GM19468 (cell line): ENCODE measurements at regions not wholly inside any gene's neighbourhood (a gene's known extent, or its start where the extent isn't known, plus 50 kb on each side); places are given as distances from the start of the nearest gene placed in this dataset.

Experiments used
- ATAC-seq: cut with Tn5 transposase; IDR thresholded peaks from one replicate; pipeline ENCODE4 v1.9.1; 2021; ENCODE audit warnings: mild to moderate bottlenecking, moderate library complexity, moderate number of reproducible peaks; ENCODE audit not compliant: unreplicated experiment; ENCODE audit errors: extremely low read depth

DNA sequence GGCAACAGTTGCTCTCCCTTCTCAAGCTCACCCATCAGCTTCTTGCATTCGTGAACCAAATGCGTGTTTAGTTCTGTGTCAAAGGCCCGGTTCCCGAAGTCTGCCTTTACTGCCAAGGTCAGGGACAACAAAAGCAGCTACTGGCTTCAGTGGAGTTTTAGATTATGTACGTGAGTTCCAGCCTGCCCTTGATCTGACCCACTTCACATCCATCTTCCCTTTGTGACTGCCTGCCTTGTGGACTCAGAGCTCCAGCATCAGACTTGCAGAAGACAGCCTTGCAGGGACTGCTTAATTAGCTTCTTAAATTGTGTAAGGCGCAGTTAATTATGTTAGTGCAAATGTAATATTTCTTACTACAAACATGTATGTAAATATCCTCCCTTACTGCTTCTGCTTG, 774.7 kb upstream of the EDIL3 start:
- ATAC-seq: no peak

DNA sequence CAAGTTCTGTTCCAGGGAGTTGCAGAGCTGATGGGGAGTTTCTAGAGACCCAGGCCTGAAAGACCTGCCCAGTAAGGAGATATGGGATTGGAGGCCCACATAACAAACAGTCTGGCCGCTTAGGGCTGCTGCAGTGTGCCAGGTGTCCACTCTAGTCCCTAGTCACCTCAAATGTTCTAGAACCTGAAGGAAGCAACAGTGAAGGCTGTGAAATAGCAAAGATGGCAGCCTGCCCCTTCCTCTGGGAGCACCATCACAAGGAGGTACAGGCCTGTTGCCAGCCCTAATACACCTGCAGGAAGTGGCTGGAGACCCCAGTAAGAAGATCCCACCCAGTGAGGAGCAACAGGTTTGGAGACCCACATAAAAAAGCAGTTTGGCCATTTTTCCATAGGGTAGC, 783.8 kb upstream of the EDIL3 start:
- no peak for ATAC-seq

DNA sequence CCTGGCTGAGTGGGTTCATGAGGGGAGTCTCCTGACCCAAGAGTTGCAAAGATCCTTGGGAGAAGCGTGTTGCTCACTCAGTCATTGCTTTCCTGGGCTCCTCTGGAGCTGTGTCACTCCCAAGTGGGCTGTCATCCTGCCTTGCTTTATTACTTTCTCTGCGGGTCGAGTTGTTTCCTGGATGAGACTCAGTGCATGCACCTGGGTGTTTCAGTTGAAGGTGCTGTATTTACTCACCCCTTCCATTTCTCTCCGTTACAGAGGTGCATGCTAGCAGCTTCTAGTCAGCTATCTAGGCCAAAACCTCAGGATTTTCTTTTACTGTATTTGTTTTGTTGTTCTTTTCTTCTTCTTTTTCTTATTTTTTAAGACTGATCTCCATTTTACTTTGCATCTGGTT, 785.5 kb upstream of the EDIL3 start:
- no peak for ATAC-seq

DNA sequence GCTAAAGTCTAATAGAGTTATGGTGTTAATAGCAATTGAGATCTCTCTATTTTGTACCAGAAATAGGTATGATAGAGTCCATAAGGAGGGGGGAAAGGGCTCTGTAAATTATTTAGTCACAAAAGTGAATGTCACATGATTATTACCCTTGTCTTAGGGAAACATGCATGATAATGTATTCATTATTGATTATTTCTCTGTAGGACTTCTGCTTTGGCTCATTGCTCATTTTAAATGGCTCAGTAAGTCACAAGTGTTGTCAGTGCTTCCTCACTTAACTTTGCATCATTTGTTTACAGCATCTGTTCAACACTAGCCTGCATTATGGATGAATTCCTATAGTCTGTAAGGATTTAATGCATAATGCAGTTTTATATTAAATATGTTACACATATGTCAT, 788.8 kb upstream of the EDIL3 start:
- ATAC-seq: no peak

DNA sequence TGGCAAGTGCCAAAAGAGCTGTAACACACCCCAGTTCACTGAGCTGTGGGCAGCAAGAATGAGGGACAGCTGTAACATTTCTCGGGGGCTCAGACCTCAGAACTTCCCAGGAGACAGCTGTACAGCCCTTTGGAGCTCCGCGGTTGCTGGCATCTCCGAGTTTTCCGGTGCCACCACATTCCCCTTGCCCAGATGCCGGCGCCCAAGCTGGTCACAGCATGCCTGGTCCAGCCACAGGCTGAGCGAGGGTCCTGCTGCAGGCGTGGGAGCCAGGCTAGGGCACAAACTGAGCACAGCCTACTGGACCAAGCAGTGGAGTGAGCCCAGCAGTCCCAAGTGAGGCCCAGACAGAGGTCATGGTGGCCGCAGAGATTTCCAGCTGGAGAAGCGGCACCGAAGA, 797.7 kb upstream of the EDIL3 start:
- ATAC-seq: no peak

DNA sequence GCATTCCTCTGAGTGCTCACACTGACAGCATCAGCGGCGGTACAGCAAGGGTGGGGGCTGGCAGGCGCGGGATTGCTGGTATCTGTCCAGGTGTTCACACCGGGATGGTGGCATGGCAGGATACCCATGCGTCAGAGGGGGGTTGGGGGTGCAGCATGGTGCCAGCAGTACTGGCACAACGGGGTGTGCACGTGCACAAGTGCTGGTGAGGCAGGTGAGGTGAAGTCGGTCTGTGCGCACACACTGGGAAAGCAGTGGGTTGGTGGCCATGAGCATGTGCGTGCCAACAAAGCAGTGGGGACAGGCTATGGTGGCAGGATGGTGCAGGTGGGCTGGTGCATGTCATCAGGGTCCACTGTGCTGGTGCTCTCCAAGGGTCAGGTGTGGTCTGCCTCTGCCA, 819.6 kb upstream of the EDIL3 start:
- no peak for ATAC-seq

DNA sequence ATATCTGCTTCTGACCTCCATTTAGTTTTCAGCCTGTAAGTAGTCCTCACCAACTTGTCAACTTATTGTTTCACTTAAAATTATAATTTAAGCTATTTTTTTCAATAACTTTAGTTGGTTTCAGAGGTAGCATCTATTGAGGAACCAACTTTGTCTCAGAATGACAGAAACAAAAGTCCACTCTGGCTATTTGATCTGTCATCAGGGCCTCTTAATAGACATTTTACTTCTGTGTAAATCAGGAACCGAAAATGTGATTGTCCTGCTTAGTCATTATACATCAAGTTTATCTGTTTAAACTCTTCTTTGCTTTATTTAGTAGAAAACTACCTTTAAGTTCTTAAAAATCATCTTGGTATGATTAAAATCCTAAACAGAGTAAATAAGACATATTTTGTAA, 820.8 kb upstream of the EDIL3 start:
- ATAC-seq: no peak

DNA sequence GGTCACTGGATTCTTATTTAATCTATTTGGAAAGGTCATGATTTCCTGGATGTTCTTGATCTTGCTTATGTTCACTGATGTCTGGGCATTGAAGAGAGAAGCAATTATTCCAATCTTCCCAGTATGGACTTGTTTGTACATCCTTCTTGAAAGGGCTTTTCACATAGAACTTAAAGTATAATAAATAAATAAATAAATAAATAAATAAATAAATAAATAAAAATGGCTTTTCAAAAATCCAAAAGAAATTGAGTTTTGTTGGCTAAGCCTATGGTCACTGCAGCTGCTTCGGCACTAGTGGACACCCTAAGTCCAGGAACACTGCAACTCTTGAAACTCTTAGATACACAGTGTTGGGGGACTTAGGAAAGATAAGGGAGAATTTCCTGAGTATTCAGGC, 840.7 kb upstream of the EDIL3 start:
- no peak for ATAC-seq

DNA sequence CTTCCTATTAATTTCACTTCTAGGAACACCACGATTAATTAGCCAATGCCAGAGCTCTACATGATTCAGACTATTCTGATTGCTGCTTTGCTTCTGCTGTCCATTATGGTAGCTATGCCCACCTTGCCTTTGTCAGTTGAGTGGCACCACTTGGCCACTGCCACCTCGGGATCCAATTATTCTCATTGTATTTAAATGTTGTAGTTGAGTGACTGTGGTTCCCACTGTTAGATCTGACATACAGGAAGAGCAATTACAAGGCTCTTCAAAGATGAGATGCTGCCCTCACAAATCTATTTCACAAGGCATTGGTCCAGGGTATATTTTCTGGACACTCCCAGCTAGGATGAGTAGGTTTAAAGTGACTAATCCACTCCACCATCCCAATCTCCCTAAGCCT, 864.5 kb upstream of the EDIL3 start:
- ATAC-seq: no peak

DNA sequence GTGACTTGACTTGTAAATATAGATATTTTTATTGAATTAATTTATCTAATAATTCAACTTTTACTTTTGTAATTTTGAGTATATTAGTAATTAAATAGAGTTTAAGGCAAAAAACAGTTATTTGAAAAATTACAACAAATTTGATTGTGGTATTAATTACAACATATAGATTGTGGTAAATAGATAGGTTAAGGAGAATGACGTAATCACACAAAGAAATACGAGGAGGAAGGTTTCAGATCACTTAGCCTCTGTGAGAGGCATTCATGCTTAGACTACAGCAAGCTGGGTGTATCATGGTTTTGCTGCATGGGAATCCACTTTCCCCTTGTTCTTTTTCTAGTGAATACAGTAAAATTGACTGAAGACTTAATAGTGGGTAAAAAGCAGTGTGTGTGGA, 878.4 kb upstream of the EDIL3 start:
- ATAC-seq: no peak

DNA sequence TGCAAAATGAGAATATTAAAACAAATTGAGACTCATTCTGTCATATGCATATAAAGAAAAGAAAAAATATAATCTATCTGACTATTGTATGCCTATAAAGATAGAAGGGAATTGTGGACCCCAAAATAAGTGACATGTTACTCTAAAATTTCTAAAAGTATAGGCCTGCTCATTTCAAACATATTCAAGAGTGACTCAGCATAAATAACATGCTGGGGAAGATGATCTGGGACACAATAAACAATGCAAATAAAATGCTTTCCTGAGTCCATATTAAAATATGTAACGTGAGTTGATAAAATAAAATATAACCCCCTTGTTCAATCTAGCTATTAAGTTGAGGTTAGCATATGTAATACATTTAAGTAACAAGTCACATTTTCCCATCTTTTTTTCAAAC, 882.0 kb upstream of the EDIL3 start:
- no peak for ATAC-seq

DNA sequence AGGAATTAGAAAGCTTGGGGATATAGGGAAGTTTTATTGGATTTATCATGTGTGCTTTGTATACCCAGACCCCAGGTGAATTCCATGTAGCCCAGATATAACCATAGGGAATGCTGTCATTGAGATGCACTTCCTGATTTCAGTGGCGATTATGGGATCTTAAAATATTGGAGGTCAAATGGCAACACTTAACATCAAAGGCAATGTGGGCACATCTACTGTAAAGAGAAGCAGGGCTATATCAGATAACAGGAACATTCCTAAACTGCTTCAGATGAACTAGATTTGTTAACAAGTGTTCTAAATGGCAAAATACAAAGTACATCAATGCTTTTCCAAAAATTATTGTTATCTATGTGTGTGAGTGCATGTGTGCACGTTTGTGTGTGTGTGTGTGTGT, 883.5 kb upstream of the EDIL3 start:
- ATAC-seq: no peak

DNA sequence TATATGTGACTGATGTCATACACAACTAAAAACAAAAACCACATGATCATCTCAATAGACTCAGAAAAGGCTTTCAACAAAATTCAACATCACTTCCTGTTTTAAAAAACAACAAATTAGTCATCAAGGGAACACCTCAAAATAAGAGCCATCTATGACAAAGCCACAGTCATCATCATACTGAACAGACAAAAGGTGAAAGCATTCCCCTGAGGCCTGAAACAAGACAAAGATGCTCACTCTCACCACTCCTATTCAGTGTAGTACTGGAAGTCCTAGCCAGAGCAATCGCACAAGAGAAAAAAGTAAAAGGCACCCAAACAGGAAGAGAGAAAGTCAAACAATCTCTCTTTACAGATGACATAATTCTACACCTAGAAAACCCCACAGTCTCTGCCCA, 893.5 kb upstream of the EDIL3 start:
- no peak for ATAC-seq

DNA sequence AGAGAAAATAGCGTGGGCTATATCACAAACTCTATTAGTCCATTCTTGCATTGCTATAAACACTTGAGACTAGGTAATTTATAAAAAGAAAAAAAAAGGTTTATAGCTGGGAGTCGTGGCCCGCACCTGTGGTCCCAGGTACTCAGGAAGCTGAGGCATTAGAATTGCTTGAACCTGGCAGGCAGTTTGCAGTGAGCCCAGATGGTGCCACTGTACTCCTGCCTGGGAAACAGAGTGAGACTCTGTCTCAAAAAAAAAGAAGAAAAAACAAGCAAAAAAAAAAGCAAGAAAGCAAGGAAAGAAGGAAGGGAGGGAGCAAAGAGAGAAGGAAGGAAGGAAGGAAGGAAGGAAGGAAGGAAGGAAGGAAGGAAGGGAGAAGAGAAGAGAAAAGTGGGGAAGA, 904.2 kb upstream of the EDIL3 start:
- ATAC-seq: no peak

DNA sequence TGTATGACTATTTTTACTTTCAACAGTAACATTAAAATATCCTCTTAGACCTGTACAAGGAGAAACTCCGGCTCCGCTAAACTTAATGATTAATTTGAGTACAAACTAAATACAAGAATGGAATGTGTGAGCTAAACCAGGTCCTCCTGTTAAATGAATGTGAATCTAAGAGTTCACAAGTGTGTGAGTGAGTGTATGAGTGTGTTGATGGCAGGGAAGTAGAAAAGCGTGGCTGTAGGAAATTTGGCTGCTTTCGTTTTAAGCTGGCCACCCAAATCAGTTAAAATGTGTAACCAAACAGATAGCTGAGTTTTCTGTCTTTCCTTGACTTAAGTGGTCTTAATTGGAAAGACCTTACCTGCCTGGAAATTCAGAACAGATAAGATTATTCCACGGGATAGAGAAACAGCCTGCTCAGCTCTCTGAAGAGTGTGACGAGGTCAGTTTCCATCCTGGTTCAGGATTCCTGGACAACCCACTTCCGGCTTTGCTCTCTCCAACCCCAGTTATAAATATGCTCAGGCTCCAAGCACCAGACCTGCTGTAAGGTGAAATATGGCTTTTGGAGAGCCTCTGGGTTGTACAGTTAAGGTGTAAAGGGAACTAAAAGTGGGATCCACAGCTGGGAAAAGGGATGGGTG, 908.6 kb upstream of the EDIL3 start:
- ATAC-seq: no peak

DNA sequence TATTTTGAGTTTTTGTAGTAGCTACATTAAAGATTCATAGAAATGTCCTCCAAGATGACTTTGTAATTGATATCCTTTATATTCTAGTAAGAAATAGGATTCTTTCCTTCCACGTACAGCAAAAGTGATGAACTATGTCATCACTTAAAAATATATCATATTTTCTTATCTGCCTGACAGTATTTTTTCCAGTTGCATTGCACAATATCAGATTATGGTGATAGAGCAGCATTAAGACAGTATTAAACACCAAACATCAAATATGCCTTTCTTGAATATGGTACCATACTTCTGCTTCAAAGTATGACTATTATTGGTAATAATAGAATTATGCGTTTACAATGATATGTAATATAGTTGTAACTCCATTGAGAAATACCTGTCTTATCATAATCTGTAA, 919.8 kb upstream of the EDIL3 start:
- ATAC-seq: no peak

DNA sequence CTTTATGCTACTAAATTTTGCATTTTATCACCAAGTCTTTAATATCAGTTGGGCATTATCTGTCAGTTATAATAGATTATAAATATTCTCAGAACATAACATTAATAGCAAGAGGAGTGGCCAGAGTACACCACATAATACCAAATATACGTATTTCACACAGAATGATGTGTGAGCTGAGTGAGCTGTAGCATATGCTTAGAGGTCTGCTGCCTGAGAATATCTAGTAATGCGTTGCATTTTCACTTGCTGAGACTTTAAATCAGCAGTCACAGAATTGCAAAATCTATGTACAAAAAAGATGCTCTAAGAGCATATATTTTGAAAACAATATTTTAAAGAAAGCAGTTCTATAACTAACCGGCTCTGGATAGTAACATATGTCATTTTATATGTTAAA, 921.1 kb upstream of the EDIL3 start:
- no peak for ATAC-seq

DNA sequence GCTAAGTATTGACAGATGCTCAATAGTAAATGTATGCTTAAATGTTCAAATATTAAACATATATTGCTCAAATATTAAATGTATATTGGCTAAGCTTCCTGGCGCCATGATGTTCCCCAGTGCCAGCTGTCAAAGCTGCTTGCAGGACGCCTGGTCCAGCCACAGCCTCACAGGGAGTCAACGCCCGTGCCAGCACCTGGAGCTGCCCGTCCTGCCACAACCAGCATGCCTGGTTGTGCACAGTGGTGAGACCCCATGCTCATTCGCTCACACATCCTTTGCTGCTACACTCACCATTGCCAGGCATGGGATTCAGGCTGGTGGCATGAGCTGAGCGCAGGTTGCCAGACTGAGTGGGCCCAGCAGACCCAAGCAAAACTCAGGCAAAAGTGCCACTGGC, 926.9 kb upstream of the EDIL3 start:
- ATAC-seq: no peak

DNA sequence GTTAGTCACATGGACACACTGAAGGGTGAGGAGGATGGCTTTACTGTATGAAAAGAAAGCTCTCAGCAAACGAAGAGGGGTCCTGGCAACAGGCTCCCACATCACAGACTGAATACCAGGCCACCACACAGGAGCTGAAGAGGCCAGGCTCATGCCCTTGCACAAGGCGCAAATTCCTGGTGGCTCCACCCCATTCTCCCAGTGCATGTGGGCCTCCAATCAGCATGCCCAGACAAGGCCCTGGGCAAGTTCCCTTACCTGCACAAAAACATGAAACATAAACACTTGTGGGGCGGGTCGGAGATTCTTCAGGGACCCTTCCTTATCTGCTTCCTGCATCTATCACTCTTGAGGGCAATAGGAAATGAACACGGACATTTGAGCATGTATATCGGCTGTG, 935.8 kb upstream of the EDIL3 start:
- no peak for ATAC-seq

DNA sequence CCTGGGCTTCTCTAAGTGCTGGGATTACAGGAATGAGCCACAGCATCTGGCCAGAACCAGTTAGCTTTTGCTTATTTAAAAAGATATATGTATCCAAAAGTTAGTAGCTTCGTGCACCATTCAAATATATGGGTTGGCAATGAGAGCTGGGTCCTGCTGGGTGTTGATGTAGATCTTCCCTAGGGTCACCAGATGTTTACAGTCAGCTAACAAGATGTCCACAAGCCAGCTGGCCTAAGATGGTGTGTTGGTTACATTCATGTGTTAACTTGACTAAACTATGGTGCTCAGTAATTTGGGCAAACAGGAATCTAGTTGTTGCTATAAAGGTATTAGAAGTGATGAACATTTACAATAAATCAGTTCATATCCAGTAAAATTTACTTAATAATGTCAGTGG, 948.6 kb upstream of the EDIL3 start:
- ATAC-seq: no peak

DNA sequence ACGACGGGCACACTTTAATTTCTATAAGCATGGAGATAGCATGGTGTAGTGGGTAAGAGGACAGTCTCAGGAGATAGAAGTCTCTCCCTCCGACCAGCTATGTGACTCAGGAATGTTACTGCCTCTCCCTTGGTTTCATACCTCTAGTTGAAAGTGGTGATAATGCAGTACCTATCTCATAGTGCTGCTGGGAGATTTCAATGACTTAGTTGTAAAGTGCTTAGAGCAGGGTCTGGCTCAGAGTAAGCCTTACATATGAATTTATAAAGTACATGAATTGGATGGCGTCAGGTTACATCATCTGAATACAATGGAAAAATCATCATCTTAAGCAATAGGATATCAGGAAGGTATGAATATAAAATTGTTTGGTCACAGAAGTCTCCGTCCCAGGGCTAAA, 952.8 kb upstream of the EDIL3 start:
- ATAC-seq: no peak

DNA sequence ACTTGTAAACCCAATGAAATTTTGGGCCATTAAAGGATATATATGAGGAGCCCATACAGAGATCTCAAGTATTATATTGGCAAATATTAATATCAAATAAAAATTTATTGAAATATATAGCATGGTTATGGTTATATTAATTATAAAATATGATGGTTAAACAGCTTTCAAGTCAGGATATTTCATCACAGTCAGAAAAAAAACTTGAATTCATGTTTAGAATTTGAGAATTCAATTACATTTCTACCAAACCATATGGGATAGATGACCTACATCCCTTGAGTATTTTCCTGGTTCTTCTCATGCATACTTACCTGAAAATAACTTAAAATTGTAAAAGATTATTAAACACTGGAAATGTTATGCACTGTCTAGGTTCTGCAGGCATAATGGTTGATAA, 956.1 kb upstream of the EDIL3 start:
- ATAC-seq: no peak

DNA sequence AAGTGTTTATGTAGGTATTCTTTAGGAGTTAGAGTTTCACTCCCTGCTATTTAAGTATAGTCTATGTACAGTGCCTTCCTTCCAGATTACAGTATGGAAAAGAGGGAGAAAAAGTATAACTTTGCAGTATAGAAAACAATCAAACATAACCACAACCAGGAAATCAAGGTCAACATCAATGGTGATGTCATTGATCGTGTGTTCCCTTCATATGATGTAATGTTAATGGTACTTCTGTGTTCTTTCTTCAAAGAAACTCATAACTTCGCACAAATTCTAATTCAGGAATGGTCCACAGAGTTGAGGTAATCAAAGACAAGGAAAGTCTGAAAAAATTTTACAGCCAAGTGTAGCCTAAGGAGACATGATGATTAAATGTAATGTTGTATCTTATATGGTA, 961.1 kb upstream of the EDIL3 start:
- no peak for ATAC-seq
